ENCODE measurements at regions not wholly inside any gene's neighbourhood (a gene's known extent, or its start where the extent isn't known, plus 50 kb on each side); places are given as distances from the start of the nearest gene placed in this dataset.
"Not testable (repeated sequence)": the region's sequence is repeated elsewhere in the genome, so short reads cannot be mapped to it uniquely, and the experiment has no call there.

GRCh38 chr3:130151555-130151954 is 69.9 kb downstream of the ALG1L2 start:
- DNase-seq (ENCODE audit: low read depth) = not testable (repeated sequence)

- not testable (repeated sequence) for DNase-seq (ENCODE audit: low read depth)
Measured at GRCh38 chr3:130153247-130153646, 71.6 kb downstream of the ALG1L2 start.

GRCh38 chr3:130155464-130155863 is 73.8 kb downstream of the ALG1L2 start:
- not testable (repeated sequence) for DNase-seq (ENCODE audit: low read depth)

- not testable (repeated sequence) for DNase-seq (ENCODE audit: low read depth)
Measured at GRCh38 chr3:130166856-130167255, 85.2 kb downstream of the ALG1L2 start.

- not testable (repeated sequence) for DNase-seq (ENCODE audit: low read depth)
Measured at GRCh38 chr3:130175195-130175594, 93.6 kb downstream of the ALG1L2 start.

GRCh38 chr3:130176476-130177256 is 95.0 kb downstream of the ALG1L2 start:
- DNase-seq (ENCODE audit: low read depth) = not testable (repeated sequence)

DNA sequence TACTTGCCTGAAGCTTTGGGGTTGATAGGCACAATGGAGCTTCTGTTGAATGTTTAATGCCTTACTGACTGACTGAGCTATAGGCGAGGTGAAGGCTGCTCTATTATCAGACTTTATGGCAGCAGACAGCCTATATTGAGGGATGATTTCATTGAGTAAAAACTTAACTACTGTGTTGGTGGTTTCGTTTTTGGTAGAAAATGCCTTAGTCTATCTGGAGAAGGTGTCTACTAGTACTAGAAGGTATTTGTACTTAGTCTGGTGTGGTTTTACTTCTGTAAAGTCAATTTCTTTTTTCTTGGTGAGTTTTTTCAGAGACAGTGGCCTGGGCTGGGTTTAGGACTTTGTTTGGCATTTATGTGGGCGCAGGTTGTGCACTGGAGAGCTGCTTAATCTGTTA is 97.2 kb downstream of the ALG1L2 start:
- DNase-seq (ENCODE audit: low read depth) = not testable (repeated sequence)

DNA sequence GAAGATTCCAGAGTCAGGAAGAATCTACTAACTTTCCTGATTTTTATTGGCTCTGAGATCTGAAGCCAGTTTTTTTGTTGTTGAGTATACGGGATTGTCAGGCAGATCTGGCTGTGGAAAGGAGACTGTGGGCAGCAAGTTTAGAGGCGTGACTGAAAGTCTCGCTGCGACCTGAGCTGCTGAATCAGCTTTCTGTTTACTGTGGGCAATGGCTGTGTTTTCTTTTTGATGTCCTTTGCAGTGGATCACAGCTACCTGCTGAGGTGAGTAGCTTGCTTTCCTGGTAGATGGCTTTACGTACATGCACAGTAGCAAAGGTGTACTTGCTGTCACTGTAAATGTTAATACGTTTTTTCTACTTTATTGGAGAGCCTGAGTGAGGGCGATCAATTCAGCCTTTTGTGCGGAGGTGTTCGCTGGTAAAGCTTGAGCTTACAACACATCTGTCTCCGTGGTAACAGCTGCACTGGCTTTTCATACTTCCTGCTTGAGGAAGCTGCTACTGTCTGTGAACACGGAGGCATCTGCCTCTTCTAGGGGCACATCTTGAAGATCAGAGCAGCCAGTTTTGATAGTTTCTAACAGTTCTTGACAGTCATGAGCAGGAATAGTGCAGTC is 97.8 kb downstream of the ALG1L2 start:
- not testable (repeated sequence) for DNase-seq (ENCODE audit: low read depth)

DNA sequence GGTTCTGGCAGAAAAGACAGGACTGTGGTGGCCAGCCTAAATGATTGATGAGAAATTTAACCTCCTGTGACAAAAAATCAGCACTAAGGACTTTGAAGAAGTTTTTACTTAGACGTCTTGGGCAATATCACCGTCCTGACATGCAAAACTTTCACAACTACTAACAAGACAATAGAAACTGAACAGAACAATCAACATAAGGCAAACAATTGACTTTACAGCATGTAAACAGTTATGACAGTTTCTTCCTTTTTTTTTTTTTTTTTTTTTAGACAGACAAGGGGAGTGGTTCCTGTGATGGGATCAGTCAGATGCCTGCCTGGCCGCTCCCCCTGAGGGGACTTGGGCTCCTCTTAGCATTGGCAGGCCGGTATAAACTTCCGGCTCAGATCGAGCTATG is 100.8 kb downstream of the ALG1L2 start:
- DNase-seq (ENCODE audit: low read depth) = not testable (repeated sequence)

DNA sequence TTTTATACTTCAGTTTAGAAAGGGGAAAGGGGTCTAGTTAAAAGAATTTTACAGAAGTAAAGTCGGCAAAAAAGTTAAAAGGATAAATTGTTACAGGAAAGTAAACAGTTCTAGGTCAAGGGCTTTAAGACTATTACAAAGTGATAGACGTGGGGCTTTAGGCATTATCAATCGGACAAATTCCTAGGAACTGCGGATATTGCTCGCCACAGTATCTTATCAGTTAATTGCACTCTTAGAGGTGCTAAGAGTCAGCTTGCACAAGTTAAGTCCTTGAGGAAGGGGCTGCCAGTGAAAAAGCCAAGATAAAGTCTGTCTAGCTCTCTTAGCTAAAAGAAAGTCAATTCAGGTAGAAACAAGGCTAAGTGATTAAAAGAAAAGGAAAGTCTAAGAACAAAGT is 102.1 kb downstream of the ALG1L2 start:
- DNase-seq (ENCODE audit: low read depth) = not testable (repeated sequence)

DNA sequence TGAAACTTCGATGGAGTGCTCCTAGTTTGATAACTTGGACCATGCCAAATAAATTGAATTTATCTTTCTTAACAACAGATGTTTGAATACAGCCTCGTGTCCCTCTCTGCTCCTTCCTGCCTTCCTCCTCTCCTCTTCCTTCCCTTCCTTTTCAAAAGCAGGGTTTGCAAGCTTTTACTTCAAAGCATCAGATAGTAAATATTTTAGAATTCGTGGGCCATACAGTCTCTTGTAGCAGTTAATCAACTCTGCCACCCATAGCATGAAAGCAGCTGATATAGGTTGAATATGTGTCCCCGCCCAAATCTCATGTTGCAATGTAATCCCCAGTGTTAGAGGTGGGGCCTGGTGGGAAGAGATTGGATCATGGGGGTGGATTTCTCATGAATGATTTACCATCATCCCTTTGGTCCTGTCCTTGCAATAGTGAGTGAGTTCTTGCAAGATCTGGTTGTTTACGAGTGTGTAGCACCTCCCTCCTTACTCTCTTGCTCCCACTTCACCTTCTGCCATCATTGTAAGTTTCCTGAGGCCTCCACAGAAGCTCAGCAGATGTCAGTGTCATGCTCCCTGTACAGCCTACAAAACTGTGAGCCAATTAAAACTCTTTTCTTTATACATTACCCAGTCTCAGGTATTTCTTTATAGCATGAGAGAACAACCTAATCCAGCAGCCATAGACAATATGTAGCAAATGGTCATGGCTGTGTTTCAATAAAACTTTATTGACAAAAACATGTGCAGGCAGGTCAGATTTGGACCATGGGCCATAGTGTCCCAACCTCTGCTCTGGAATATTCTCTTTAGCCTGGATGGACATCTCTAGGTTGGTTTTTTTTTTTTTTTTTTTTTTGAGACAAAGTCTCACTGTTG is 102.8 kb downstream of the ALG1L2 start:
- DNase-seq (ENCODE audit: low read depth) = not testable (repeated sequence)

GRCh38 chr3:130201272-130201671 is 119.6 kb downstream of the ALG1L2 start:
- not testable (repeated sequence) for DNase-seq (ENCODE audit: low read depth)

DNA sequence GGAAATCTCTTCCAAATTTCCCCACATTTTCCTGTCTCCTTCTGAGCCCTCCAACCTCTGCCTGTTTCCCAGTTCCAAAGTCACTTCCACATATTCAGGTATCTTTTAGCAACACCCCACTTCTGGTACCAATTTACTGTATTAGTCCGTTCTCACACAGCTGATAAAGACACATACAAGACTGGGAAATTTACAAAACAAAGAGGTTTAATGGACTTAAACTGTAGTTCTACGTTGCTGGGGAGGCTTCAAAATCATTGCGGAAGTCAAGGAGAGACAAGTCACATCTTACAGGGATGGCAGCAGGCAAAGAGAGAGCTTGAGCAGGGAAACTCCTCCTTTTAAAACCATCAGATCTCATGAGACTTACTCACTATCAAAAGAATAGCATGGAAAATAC is 122.0 kb downstream of the ALG1L2 start:
- not testable (repeated sequence) for DNase-seq (ENCODE audit: low read depth)

DNA sequence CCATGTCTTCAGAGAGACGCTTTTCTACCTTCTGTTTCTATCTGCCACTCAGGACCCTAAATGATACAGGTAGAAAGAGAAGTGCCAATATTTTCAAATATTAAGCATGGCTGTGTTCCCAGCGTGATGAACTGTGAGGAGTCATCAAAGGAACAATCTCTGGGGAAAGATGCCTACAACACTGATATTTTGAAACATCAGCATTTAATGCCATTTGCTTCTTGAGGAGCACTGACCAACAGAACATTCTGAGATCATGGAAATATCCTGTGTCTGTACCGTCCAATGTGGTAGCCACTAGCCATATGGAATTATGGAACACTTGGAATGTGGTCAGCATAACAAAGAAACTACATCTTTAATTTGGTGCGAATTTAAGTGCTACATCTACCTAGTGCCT is 117.9 kb upstream of the COL6A5 start:
- DNase-seq (ENCODE audit: low read depth) = no peak

- peak; percentile 7 for DNase-seq (ENCODE audit: low read depth)
Measured at GRCh38 chr3:130242850-130243569, 102.5 kb upstream of the COL6A5 start.

GRCh38 chr3:130243808-130244207 is 101.7 kb upstream of the COL6A5 start:
- DNase-seq (ENCODE audit: low read depth) = no peak

DNA sequence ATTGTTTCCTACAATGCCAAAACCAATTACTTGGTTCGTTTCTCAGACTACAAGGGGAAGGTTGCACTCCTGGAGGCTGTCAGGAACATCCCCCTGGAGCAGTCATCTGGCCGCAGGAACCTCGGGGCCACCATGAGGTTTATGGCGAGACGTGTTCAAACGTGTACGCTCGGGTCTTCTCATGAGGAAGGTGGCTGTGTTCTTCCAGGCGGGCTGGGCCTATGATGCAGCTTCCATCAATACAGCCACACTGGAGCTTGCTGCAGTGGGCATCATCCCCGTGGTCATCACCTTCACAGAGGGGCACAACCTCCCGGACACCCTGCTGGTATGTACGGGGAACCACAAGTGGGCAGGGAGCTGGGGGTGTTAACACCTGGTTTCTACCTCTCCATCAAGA is 94.5 kb upstream of the COL6A5 start:
- DNase-seq (ENCODE audit: low read depth) = no peak

- DNase-seq (ENCODE audit: low read depth) = no peak
Measured at GRCh38 chr3:130255442-130255841, 90.0 kb upstream of the COL6A5 start.

GRCh38 chr3:130256821-130257340 is 88.6 kb upstream of the COL6A5 start:
- no peak for DNase-seq (ENCODE audit: low read depth)

DNA sequence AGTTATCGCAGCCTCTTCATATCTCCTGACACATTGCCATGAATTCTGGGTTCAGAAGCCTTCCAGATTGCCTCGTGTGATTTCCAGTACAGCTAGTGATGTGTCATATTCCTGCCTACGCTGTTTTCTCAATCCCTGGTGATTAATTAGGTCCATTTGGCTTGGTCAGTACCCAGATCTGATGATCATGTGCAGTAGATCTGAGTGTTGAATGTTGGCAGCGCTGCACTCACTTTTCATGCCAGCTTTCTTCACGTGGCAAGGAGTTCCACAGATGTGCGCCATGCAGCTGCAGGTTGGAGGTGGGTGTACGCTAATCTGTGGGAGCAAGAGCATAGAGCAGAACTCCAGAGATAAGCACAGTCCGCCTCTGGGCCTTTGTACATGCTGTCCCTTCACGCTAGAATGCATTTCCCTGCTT is 86.9 kb upstream of the COL6A5 start:
- peak; percentile 66 for DNase-seq (ENCODE audit: low read depth)

- DNase-seq (ENCODE audit: low read depth) = peak; percentile 30
Measured at GRCh38 chr3:130259166-130259874, 86.2 kb upstream of the COL6A5 start.
